ENCODE measurements at regions not wholly inside any gene's neighbourhood (a gene's known extent, or its start where the extent isn't known, plus 50 kb on each side); places are given as distances from the start of the nearest gene placed in this dataset.

DNA sequence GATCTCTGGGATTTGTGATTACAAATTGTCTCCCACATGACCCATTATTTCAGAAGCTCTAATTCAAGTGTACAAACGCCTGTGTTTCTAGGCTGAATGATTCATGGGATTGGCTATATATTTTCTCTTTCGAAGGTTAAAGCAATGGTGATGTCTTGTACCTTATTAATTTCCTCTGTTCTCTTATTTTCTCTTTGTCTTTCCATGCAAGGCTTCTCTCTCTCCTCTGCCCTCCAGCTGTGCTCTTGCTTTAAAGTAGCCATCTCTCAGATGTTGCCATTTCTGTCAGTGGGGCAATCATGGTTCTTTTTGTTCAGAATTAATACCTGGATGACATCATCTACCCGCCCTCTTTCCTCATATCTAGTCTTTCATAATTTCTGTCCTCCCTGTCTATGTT is 184.3 kb upstream of the ATP10B start:
- TF ChIP-seq POLR2AphosphoS5 (IDR thresholded peaks at IDR 0.05) (no peak), POLR2A (IDR thresholded peaks at IDR 0.05) (no peak)
- TF ChIP-seq, protein P1, sequence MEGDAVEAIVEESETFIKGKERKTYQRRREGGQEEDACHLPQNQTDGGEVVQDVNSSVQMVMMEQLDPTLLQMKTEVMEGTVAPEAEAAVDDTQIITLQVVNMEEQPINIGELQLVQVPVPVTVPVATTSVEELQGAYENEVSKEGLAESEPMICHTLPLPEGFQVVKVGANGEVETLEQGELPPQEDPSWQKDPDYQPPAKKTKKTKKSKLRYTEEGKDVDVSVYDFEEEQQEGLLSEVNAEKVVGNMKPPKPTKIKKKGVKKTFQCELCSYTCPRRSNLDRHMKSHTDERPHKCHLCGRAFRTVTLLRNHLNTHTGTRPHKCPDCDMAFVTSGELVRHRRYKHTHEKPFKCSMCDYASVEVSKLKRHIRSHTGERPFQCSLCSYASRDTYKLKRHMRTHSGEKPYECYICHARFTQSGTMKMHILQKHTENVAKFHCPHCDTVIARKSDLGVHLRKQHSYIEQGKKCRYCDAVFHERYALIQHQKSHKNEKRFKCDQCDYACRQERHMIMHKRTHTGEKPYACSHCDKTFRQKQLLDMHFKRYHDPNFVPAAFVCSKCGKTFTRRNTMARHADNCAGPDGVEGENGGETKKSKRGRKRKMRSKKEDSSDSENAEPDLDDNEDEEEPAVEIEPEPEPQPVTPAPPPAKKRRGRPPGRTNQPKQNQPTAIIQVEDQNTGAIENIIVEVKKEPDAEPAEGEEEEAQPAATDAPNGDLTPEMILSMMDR (IDR thresholded peaks at IDR 0.05 in 8 of 11, conservative IDR thresholded peaks at IDR 0.05 in 3 of 11), result no peak

Measured in spleen (tissue), 7 donors.